ENCODE measurements at regions not wholly inside any gene's neighbourhood (a gene's known extent, or its start where the extent isn't known, plus 50 kb on each side); places are given as distances from the start of the nearest gene placed in this dataset.

- TF ChIP-seq PPARA (CRISPR knock-in tag; IDR thresholded peaks at IDR 0.05; ENCODE audit: borderline replicate concordance) (no peak), CSRNP3 (CRISPR knock-in tag; IDR thresholded peaks at IDR 0.05) (no peak), OSR1 (CRISPR knock-in tag; IDR thresholded peaks at IDR 0.05) (no peak), ISL1 (CRISPR knock-in tag; IDR thresholded peaks at IDR 0.05) (no peak), RARB (CRISPR knock-in tag; IDR thresholded peaks at IDR 0.05) (no peak), ARNTL (CRISPR knock-in tag; IDR thresholded peaks at IDR 0.05; ENCODE audit: borderline replicate concordance, low read depth) (no peak), PATZ1 (CRISPR knock-in tag; IDR thresholded peaks at IDR 0.05; ENCODE audit: borderline replicate concordance) (no peak), GLIS3 (CRISPR knock-in tag; IDR thresholded peaks at IDR 0.05) (no peak), TCF4 (CRISPR knock-in tag; IDR thresholded peaks at IDR 0.05; ENCODE audit: borderline replicate concordance) (no peak; the same call in 1 of the 2 replicates), CREB5 (CRISPR knock-in tag; IDR thresholded peaks at IDR 0.05; ENCODE audit: low read depth) (no peak), BACH2 (CRISPR knock-in tag; IDR thresholded peaks at IDR 0.05; ENCODE audit: borderline replicate concordance) (no peak), ZNF70 (CRISPR knock-in tag; IDR thresholded peaks at IDR 0.05) (no peak)
- ATAC-seq = no peak
These were observed 108.7 kb upstream of the PACRGL start for GRCh38 chr4:20591571-20591970.

- ATAC-seq = no peak
- TF ChIP-seq ZC3H10 (CRISPR knock-in tag; IDR thresholded peaks at IDR 0.05) = no peak
- TF ChIP-seq RARB (CRISPR knock-in tag; IDR thresholded peaks at IDR 0.05) = no peak
- TF ChIP-seq TSHZ2 (CRISPR knock-in tag; IDR thresholded peaks at IDR 0.05) = no peak
- no peak for TF ChIP-seq BACH2 (CRISPR knock-in tag; IDR thresholded peaks at IDR 0.05; ENCODE audit: borderline replicate concordance)
- TF ChIP-seq PPARA (CRISPR knock-in tag; IDR thresholded peaks at IDR 0.05; ENCODE audit: borderline replicate concordance) = no peak
- no peak for TF ChIP-seq GLIS3 (CRISPR knock-in tag; IDR thresholded peaks at IDR 0.05)
- TF ChIP-seq PATZ1 (CRISPR knock-in tag; IDR thresholded peaks at IDR 0.05; ENCODE audit: borderline replicate concordance) = no peak
These were observed 108.2 kb upstream of the PACRGL start for GRCh38 chr4:20592013-20592412.

- TF ChIP-seq ZNF8 (CRISPR knock-in tag; IDR thresholded peaks at IDR 0.05) = no peak
- no peak for TF ChIP-seq CSDC2 (CRISPR knock-in tag; IDR thresholded peaks at IDR 0.05)
- peak; percentile 45 for TF ChIP-seq ISL1 (CRISPR knock-in tag; IDR thresholded peaks at IDR 0.05)
- no peak for ATAC-seq
These were observed 107.6 kb upstream of the PACRGL start for GRCh38 chr4:20592663-20593062.

- no peak for ATAC-seq
- TF ChIP-seq ZFP3 (CRISPR knock-in tag; IDR thresholded peaks at IDR 0.05) (no peak), BACH2 (CRISPR knock-in tag; IDR thresholded peaks at IDR 0.05; ENCODE audit: borderline replicate concordance) (no peak), POU6F1 (CRISPR knock-in tag; IDR thresholded peaks at IDR 0.05; ENCODE audit: borderline replicate concordance, low read depth) (no peak), ZNF565 (CRISPR knock-in tag; conservative IDR thresholded peaks at IDR 0.05; ENCODE audit: low read depth) (no peak), TSHZ2 (CRISPR knock-in tag; IDR thresholded peaks at IDR 0.05) (no peak), ZFP30 (CRISPR knock-in tag; IDR thresholded peaks at IDR 0.05) (no peak), TOX (CRISPR knock-in tag; IDR thresholded peaks at IDR 0.05; ENCODE audit: borderline replicate concordance) (no peak), ISL1 (CRISPR knock-in tag; IDR thresholded peaks at IDR 0.05) (no peak), ARNTL (CRISPR knock-in tag; IDR thresholded peaks at IDR 0.05; ENCODE audit: borderline replicate concordance, low read depth) (no peak), ZNF70 (CRISPR knock-in tag; IDR thresholded peaks at IDR 0.05) (no peak), TCF4 (CRISPR knock-in tag; IDR thresholded peaks at IDR 0.05; ENCODE audit: borderline replicate concordance) (no peak), GLIS3 (CRISPR knock-in tag; IDR thresholded peaks at IDR 0.05) (no peak), OSR1 (CRISPR knock-in tag; IDR thresholded peaks at IDR 0.05) (no peak)
These were observed 101.6 kb upstream of the PACRGL start for GRCh38 chr4:20598626-20599025.
